ENCODE measurements at regions not wholly inside any gene's neighbourhood (a gene's known extent, or its start where the extent isn't known, plus 50 kb on each side); places are given as distances from the start of the nearest gene placed in this dataset.

DNA sequence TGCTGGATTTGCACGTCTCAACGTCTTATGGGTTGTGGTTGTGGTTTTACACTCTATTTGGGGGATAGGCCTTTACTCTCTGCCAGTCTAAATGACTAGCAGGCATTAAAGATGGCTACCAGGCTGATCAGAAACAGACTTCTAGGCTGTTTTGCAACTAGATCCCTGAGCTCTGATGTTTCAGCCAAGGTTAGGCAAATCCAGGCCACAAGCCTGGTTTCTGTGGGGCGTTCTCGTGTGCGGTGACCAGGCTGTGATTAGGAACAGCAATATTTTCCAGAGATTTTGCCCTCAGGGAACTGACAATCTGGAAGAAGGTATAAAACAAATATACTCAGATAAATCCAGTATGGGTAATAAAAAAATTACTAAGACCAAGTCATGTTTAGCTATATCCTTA lies 502.4 kb downstream of the INSC start:
- TF ChIP-seq, protein P1, sequence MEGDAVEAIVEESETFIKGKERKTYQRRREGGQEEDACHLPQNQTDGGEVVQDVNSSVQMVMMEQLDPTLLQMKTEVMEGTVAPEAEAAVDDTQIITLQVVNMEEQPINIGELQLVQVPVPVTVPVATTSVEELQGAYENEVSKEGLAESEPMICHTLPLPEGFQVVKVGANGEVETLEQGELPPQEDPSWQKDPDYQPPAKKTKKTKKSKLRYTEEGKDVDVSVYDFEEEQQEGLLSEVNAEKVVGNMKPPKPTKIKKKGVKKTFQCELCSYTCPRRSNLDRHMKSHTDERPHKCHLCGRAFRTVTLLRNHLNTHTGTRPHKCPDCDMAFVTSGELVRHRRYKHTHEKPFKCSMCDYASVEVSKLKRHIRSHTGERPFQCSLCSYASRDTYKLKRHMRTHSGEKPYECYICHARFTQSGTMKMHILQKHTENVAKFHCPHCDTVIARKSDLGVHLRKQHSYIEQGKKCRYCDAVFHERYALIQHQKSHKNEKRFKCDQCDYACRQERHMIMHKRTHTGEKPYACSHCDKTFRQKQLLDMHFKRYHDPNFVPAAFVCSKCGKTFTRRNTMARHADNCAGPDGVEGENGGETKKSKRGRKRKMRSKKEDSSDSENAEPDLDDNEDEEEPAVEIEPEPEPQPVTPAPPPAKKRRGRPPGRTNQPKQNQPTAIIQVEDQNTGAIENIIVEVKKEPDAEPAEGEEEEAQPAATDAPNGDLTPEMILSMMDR (IDR thresholded peaks at IDR 0.05; ENCODE audit: borderline replicate concordance, extremely low read depth, insufficient read depth) = no peak
- Histone ChIP-seq H3K27ac (ENCODE audit: low read depth in 2 of 2, low read length in 2 of 2) (no peak overlapping the region), H3K27me3 (ENCODE audit: control insufficient read depth, insufficient read depth, low read length) (no peaks in the 10 kb centered on the region), H3K4me1 (ENCODE audit: control insufficient read depth in 2 of 3, insufficient read depth in 2 of 3, low read depth in 1 of 3, low read length in 3 of 3) (peaks cover 0 to 2% (median 0%) of the 10 kb centered on the region in 3 donors), H3K36me3 (ENCODE audit: control insufficient read depth in 2 of 3, insufficient read depth in 3 of 3, low read length in 3 of 3) (no peaks in the 10 kb centered on the region), H3K9ac (ENCODE audit: low read length in 3 of 3) (no peak overlapping the region), H3K4me3 (ENCODE audit: low read length in 3 of 3) (no peak overlapping the region), H3K9me3 (ENCODE audit: control insufficient read depth in 2 of 3, insufficient read depth in 1 of 3, low read length in 3 of 3) (no peaks in the 10 kb centered on the region)
- no peak for DNase-seq
- FAIRE-seq = no peak
- intact Hi-C loops (cut with DNase I) = no loop called here

DNA sequence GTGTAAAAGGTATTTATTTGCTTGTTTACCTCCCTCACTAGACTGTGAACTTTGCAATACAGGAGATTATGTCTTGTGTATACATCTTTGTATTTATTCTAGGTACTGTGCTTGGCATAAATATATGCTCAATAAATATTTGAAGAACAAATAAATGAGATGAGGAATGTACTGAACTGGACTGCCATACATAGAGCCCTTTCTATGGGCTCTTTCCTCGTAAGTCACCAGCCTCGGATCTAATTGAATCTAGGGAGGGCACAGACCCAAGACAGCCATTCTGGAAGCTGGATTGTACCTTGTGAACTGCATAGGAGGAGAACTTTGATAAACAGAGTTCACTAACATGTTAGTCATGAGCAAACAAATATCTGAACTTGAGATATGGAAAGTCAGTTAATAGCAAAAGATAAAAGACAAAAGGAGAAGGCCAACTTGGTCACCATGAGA lies 503.9 kb downstream of the INSC start:
- intact Hi-C loops (cut with DNase I) = no loop called here

DNA sequence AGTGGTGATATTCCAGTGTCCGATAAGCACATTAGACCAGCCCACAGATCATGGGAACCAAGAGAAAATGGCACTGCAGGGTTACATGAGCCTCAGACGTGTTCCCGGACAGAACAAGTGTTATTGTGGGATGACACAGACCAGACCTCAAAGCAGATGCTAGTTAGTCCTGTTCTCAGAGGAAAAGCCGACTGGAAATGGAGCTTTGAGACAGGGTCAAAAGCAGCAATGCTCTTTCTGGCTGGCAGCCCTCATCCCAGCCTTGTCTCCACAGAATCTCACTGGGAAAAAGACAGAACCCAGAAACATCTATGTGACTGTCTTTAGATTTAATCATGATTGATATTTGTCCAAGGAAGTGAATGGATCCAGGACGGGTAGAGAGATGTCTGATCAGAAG lies 506.8 kb downstream of the INSC start:
- TF ChIP-seq, protein P1 (IDR thresholded peaks at IDR 0.05; ENCODE audit: borderline replicate concordance, extremely low read depth, insufficient read depth) = no peak
- no peaks in the 10 kb centered on the region for H3K9me3 ChIP-seq (ENCODE audit: control insufficient read depth in 2 of 3, insufficient read depth in 1 of 3, low read length in 3 of 3)
- H3K9ac ChIP-seq (ENCODE audit: low read length in 3 of 3) = no peak overlapping the region
- intact Hi-C loops (cut with DNase I) = no loop called here
- no peaks in the 10 kb centered on the region for H3K36me3 ChIP-seq (ENCODE audit: control insufficient read depth in 2 of 3, insufficient read depth in 3 of 3, low read length in 3 of 3)
- FAIRE-seq = no peak
- no peaks in the 10 kb centered on the region for H3K27me3 ChIP-seq (ENCODE audit: control insufficient read depth, insufficient read depth, low read length)
- H3K4me3 ChIP-seq (ENCODE audit: low read length in 3 of 3) = no peak overlapping the region
- DNase-seq = no peak
- H3K4me1 ChIP-seq (ENCODE audit: control insufficient read depth in 2 of 3, insufficient read depth in 2 of 3, low read depth in 1 of 3, low read length in 3 of 3) = no peaks in the 10 kb centered on the region
- H3K27ac ChIP-seq (ENCODE audit: low read depth in 2 of 2, low read length in 2 of 2) = no peak overlapping the region

More for the DNA sequence above, 503.9 kb downstream of the INSC start:
- H3K4me1 ChIP-seq (ENCODE audit: control insufficient read depth in 2 of 3, insufficient read depth in 2 of 3, low read depth in 1 of 3, low read length in 3 of 3) = peaks cover 0 to 2% (median 0%) of the 10 kb centered on the region in 3 donors
- FAIRE-seq = no peak
- H3K9ac ChIP-seq (ENCODE audit: low read length in 3 of 3) = no peak overlapping the region
- TF ChIP-seq, protein P1 (IDR thresholded peaks at IDR 0.05; ENCODE audit: borderline replicate concordance, extremely low read depth, insufficient read depth) = no peak
- H3K27ac ChIP-seq (ENCODE audit: low read depth in 2 of 2, low read length in 2 of 2) = no peak overlapping the region
- no peak overlapping the region for H3K4me3 ChIP-seq (ENCODE audit: low read length in 3 of 3)
- no peaks in the 10 kb centered on the region for H3K27me3 ChIP-seq (ENCODE audit: control insufficient read depth, insufficient read depth, low read length)
- DNase-seq = no peak
- no peaks in the 10 kb centered on the region for H3K9me3 ChIP-seq (ENCODE audit: control insufficient read depth in 2 of 3, insufficient read depth in 1 of 3, low read length in 3 of 3)
- no peaks in the 10 kb centered on the region for H3K36me3 ChIP-seq (ENCODE audit: control insufficient read depth in 2 of 3, insufficient read depth in 3 of 3, low read length in 3 of 3)

DNA sequence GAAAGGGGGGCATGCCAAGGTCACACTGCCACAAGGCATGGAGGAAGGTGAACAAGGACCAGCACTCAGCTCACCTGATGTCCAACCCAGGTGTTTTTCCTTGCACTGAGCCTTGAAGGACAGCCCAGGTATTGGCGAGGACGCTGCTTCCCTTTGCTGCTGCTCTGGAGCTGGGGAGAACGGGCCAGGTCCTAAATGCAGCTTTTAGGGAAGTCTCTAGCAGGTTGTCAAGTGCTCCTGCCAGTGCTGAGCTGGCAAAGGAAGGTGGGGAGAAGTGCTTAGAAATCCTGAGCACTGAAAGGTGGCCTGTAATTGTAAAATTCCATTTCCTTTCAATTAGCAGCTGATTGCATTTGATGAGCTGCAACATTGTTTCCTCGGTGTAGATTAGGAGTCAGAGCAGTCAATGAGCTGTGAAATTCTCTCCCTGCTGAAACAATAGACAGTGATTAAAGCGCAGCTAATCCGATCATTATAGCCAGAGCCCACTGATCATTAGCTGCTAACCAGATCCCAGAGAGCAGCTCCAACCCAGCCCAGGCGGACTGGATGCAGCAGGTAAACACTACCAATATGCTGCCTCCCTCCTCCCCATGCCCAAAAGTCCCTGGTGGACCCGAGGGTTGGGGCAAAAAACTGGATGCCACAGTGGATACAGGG lies 507.6 kb downstream of the INSC start:
- Histone ChIP-seq H3K36me3 (ENCODE audit: control insufficient read depth in 2 of 3, insufficient read depth in 3 of 3, low read length in 3 of 3) (no peaks in the 10 kb centered on the region), H3K4me1 (ENCODE audit: control insufficient read depth in 2 of 3, insufficient read depth in 2 of 3, low read depth in 1 of 3, low read length in 3 of 3) (no peaks in the 10 kb centered on the region), H3K27ac (ENCODE audit: low read depth in 2 of 2, low read length in 2 of 2) (no peak overlapping the region), H3K4me3 (ENCODE audit: low read length in 3 of 3) (no peak overlapping the region), H3K9me3 (ENCODE audit: control insufficient read depth in 2 of 3, insufficient read depth in 1 of 3, low read length in 3 of 3) (no peaks in the 10 kb centered on the region), H3K27me3 (ENCODE audit: control insufficient read depth, insufficient read depth, low read length) (no peaks in the 10 kb centered on the region), H3K9ac (ENCODE audit: low read length in 3 of 3) (no peak overlapping the region)
- DNase-seq (no peak), FAIRE-seq (no peak)
- TF ChIP-seq, protein P1 (IDR thresholded peaks at IDR 0.05; ENCODE audit: borderline replicate concordance, extremely low read depth, insufficient read depth) = no peak
- intact Hi-C loops (cut with DNase I) = no loop called here
